HepG2 (cell line): ENCODE measurements at regions not wholly inside any gene's neighbourhood (a gene's known extent, or its start where the extent isn't known, plus 50 kb on each side); places are given as distances from the start of the nearest gene placed in this dataset.

Experiments
- ATAC-seq: fragments of 200-7000 bp; cut with Tn5 transposase; 3 replicates; pipeline ENCODE4 v1.9.1; 2020; ENCODE audit warnings: mild to moderate bottlenecking, moderate library complexity
- BruUV-seq: library from RNA; stranded (reverse); fragments of 400-500 nt; replicated peaks from 2 replicates; lab custom pipeline; 2021; lab: Mats Ljungman, UMichigan
- CTCF ChIA-PET: fragments of 300-600 bp; formaldehyde crosslinking; extraction: SDS; loops from one replicate; lab custom pipeline; 2021; ENCODE audit warnings: low total read pairs, inconsistent platforms, low intra/inter-chr PET ratio; lab: Yijun Ruan, JAX
- POLR2A ChIA-PET: fragments of 350-600 bp; sonication (Branson Sonifier 250); formaldehyde crosslinking; loops from one replicate; lab custom pipeline; 2020; ENCODE audit warnings: antibody characterized with exemption, inconsistent platforms; lab: Yijun Ruan, JAX
- DNase-seq: peaks from one replicate; pipeline ENCODE4 v3.0.0-alpha.2; 2015; ENCODE audit warnings: low spot score
- FAIRE-seq: peaks from 3 replicates; lab custom pipeline; 2011; peaks lifted over from hg19 to GRCh38; lab: Jason Lieb, UNC
- H2AFZ ChIP-seq: one replicate; pipeline ENCODE4 v1.6.1; 2011; ENCODE audit warnings: low read length, inconsistent platforms
- H3K27ac ChIP-seq: fragments of 300-600 bp; 3 replicates; pipeline ENCODE4 v1.8.0; 2011; ENCODE audit warnings: mixed run types, mild to moderate bottlenecking, mixed read lengths, low read length, inconsistent platforms; ENCODE audit not compliant: insufficient read depth; ENCODE audit errors: extremely low read length
- H3K27me3 ChIP-seq, 2 experiments: fragments of 200-600 bp in 1 of 2; 2 replicates in 1 of 2; 3 replicates in 1 of 2; pipeline versions ENCODE4 v1.6.0 to v1.8.0; 2011; ENCODE audit warnings: low read length in 2 of 2, mild to moderate bottlenecking in 2 of 2, moderate library complexity in 2 of 2, inconsistent platforms in 1 of 2; ENCODE audit not compliant: insufficient read depth in 2 of 2, control insufficient read depth in 1 of 2
- H3K36me3 ChIP-seq, 2 experiments: fragments of 200-600 bp in 1 of 2; replicated peaks in 1 of 2; 2 replicates in 1 of 2; 3 replicates in 1 of 2; pipeline versions ENCODE4 v1.5.1 to v1.8.0; 2011; ENCODE audit warnings: low read length in 2 of 2, inconsistent platforms in 1 of 2; ENCODE audit not compliant: insufficient read depth in 2 of 2, control insufficient read depth in 1 of 2
- H3K4me1 ChIP-seq: 2 replicates; pipeline ENCODE4 v1.5.1; 2012; ENCODE audit warnings: low read length, inconsistent platforms; ENCODE audit not compliant: insufficient read depth
- H3K4me2 ChIP-seq: 2 replicates; pipeline ENCODE4 v1.6.0; 2011; ENCODE audit warnings: low read depth, low read length, inconsistent platforms
- H3K4me3 ChIP-seq, 3 experiments: fragments of 200-600 bp in 1 of 3; sonication (generic), shearing (Covaris generic) in 1 of 3; replicated peaks in 1 of 3; 2 replicates each; pipeline ENCODE4 v1.5.1; 2011 to 2016; ENCODE audit warnings: low read length in 3 of 3, inconsistent platforms in 2 of 3, low read depth in 2 of 3, mild to moderate bottlenecking in 2 of 3, control low read depth in 1 of 3, mixed read lengths in 1 of 3; ENCODE audit not compliant: insufficient read depth in 1 of 3
- H3K79me2 ChIP-seq: one replicate; pipeline ENCODE4 v1.6.1; 2011; ENCODE audit warnings: low read length, inconsistent platforms; ENCODE audit not compliant: insufficient read depth
- H3K9ac ChIP-seq: 2 replicates; pipeline ENCODE4 v1.6.0; 2011; ENCODE audit warnings: mild to moderate bottlenecking, low read depth, low read length, inconsistent platforms; ENCODE audit not compliant: insufficient read depth
- H3K9me3 ChIP-seq: 2 replicates; pipeline ENCODE4 v1.5.1; 2012; ENCODE audit warnings: mild to moderate bottlenecking, low read length
- H4K20me1 ChIP-seq: 2 replicates; pipeline ENCODE4 v1.6.0; 2011; ENCODE audit warnings: inconsistent platforms, mild to moderate bottlenecking, low read length, moderate library complexity; ENCODE audit not compliant: insufficient read depth
- ELF1 ChIP-seq: sonication (generic); formaldehyde crosslinking; IDR thresholded peaks from 2 replicates; pipeline ENCODE4 v1.4.0; 2020; ENCODE audit warnings: missing genetic modification reagents
- FOXO1 ChIP-seq: sonication (generic); formaldehyde crosslinking; IDR thresholded peaks from 2 replicates; pipeline ENCODE4 v1.4.0; 2020; ENCODE audit warnings: missing genetic modification reagents
- GMEB1 ChIP-seq: sonication (generic); formaldehyde crosslinking; IDR thresholded peaks from 2 replicates; pipeline ENCODE4 v1.5.1; 2020; ENCODE audit warnings: missing genetic modification reagents, mild to moderate bottlenecking, borderline replicate concordance
- HNF4A ChIP-seq: sonication (generic); formaldehyde crosslinking; IDR thresholded peaks from 2 replicates; pipeline ENCODE4 v1.4.0; 2020; ENCODE audit warnings: missing genetic modification reagents
- KLF12 ChIP-seq: sonication (generic); formaldehyde crosslinking; IDR thresholded peaks from 2 replicates; pipeline ENCODE4 v1.4.0; 2020; ENCODE audit warnings: missing genetic modification reagents, borderline replicate concordance
- MAFG ChIP-seq: sonication (generic); formaldehyde crosslinking; IDR thresholded peaks from 2 replicates; pipeline ENCODE4 v1.5.1; 2020; ENCODE audit warnings: mild to moderate bottlenecking, missing genetic modification reagents
- NBN ChIP-seq: fragments of 450-650 bp; conservative IDR thresholded peaks from 2 replicates; pipeline ENCODE4 v1.6.1; 2017
- SALL1 ChIP-seq: sonication (generic); formaldehyde crosslinking; IDR thresholded peaks from 2 replicates; pipeline ENCODE4 v1.8.0; 2022; ENCODE audit warnings: mild to moderate bottlenecking, missing genetic modification reagents
- SIX4 ChIP-seq: sonication (generic); formaldehyde crosslinking; IDR thresholded peaks from 2 replicates; pipeline ENCODE4 v1.4.0; 2020; ENCODE audit warnings: missing genetic modification reagents
- STAG1 ChIP-seq: sonication (generic); formaldehyde crosslinking; IDR thresholded peaks from 2 replicates; pipeline ENCODE4 v1.4.0; 2020; ENCODE audit warnings: missing genetic modification reagents
- U2AF2 ChIP-seq: fragments of 200-400 bp; formaldehyde crosslinking; IDR thresholded peaks from 2 replicates; pipeline ENCODE4 v1.6.1; 2017; ENCODE audit warnings: low read depth, mild to moderate bottlenecking, low read length
- ZFYVE20 ChIP-seq: sonication (generic); formaldehyde crosslinking; IDR thresholded peaks from 2 replicates; pipeline ENCODE4 v1.8.0; 2023; ENCODE audit warnings: low read depth, mild to moderate bottlenecking, moderate library complexity, missing genetic modification reagents, borderline replicate concordance
- ZNF292 ChIP-seq: sonication (generic); formaldehyde crosslinking; IDR thresholded peaks from 2 replicates; pipeline ENCODE4 v1.8.1; 2022; ENCODE audit warnings: mild to moderate bottlenecking, low read depth, missing genetic modification reagents, borderline replicate concordance
- ZNF383 ChIP-seq: sonication (generic); formaldehyde crosslinking; IDR thresholded peaks from 2 replicates; pipeline ENCODE4 v1.4.0; 2020; ENCODE audit warnings: missing genetic modification reagents, mild to moderate bottlenecking, borderline replicate concordance
- ZNF660 ChIP-seq: sonication (generic); formaldehyde crosslinking; IDR thresholded peaks from 2 replicates; pipeline ENCODE4 v1.5.1; 2020; ENCODE audit warnings: mild to moderate bottlenecking, low read depth, missing genetic modification reagents, borderline replicate concordance
- ZNF772 ChIP-seq: sonication (generic); formaldehyde crosslinking; IDR thresholded peaks from 2 replicates; pipeline ENCODE4 v1.5.0; 2020; ENCODE audit warnings: mild to moderate bottlenecking, missing genetic modification reagents
- WGBS: methylation state at CpG from one replicate; pipeline ENCODE4 v1.1.6; 2017; ENCODE audit warnings: low lambda C conversion rate; 5-methylcytosine and 5-hydroxymethylcytosine counted together
- in situ Hi-C: cut with HindIII; loops from 2 replicates; pipeline ENCODE4 v1.10.0; 2017; ENCODE audit warnings: low pct_unique_long_range_greater_than_20kb; ENCODE audit not compliant: extremely low pct_ligation_motif_present
- intact Hi-C: fragments of 100-400 bp; cut with micrococcal nuclease; formaldehyde crosslinking; loops from one replicate; pipeline ENCODE4 v1.10.0; 2022; ENCODE audit not compliant: unreplicated experiment

- Histone ChIP-seq H3K4me1 (peaks cover 48% of the 10 kb centered on the region), H3K27me3 (no peaks in the 10 kb centered on the region), H3K36me3 (no peaks in the 10 kb centered on the region), H4K20me1 (no peaks in the 10 kb centered on the region), H3K27ac (no peak overlapping the region), H3K4me3 (no peak overlapping the region), H3K79me2 (no peaks in the 10 kb centered on the region), H3K9me3 (no peaks in the 10 kb centered on the region), H2AFZ (no peak overlapping the region), H3K4me2 (no peak overlapping the region), H3K9ac (no peak overlapping the region)
- TF ChIP-seq STAG1 (CRISPR knock-in tag) (peak; percentile 16; the same call in 1 of the 2 replicates), ZNF660 (CRISPR knock-in tag) (no peak)
- DNase-seq (no peak), ATAC-seq (no peak), FAIRE-seq (no peak)
- no TSS peak for BruUV-seq
- ChIA-PET CTCF (no interaction called here), POLR2A (no interaction called here)
- intact Hi-C loops: loop anchor here (5.0 kb wide), 1 partner anchor 47 kb away; no protein-coding TSS in a partner anchor
- in situ Hi-C loops: no loop called here
- WGBS: 77% methylated on average over 2 of the region's 2 CpGs
Measured at GRCh38 chr9:73034962-73035361, 82.1 kb upstream of the ALDH1A1 start.

GRCh38 chr9:73031350-73031749, 78.5 kb upstream of the ALDH1A1 start:
- intact Hi-C loops: no loop called here
- peak overlapping the region; percentile 25; the same call in 1 of the 2 replicates for H3K4me2 ChIP-seq
- H3K9me3 ChIP-seq: no peaks in the 10 kb centered on the region
- no TSS peak for BruUV-seq
- no peaks in the 10 kb centered on the region for H3K27me3 ChIP-seq
- CTCF ChIA-PET: no interaction called here
- H2AFZ ChIP-seq: no peak overlapping the region
- H3K27ac ChIP-seq: no peak overlapping the region
- in situ Hi-C loops: no loop called here
- FAIRE-seq (no peak), ATAC-seq (peak; percentile 49; the same call in 2 of the 3 replicates), DNase-seq (peak; percentile 50)
- no peaks in the 10 kb centered on the region for H3K36me3 ChIP-seq
- H4K20me1 ChIP-seq: no peaks in the 10 kb centered on the region
- WGBS: 27% methylated on average over 1 of the region's 1 CpG
- H3K4me1 ChIP-seq: peaks cover 19% of the 10 kb centered on the region
- H3K79me2 ChIP-seq: no peaks in the 10 kb centered on the region
- no peak overlapping the region for H3K4me3 ChIP-seq
- no peak overlapping the region for H3K9ac ChIP-seq
- POLR2A ChIA-PET: no interaction called here
- TF ChIP-seq ZNF383: no peak
- TF ChIP-seq ELF1 (CRISPR knock-in tag): no peak
- no peak for TF ChIP-seq SIX4 (CRISPR knock-in tag)
- TF ChIP-seq U2AF2: no peak
- TF ChIP-seq GMEB1: no peak
- TF ChIP-seq KLF12: no peak
- TF ChIP-seq NBN: no peak
- TF ChIP-seq HNF4A (CRISPR knock-in tag): peak; percentile 63
- TF ChIP-seq SALL1 (CRISPR knock-in tag): no peak
- TF ChIP-seq ZNF292: no peak
- TF ChIP-seq ZFYVE20: no peak
- no peak for TF ChIP-seq FOXO1 (CRISPR knock-in tag)
- no peak for TF ChIP-seq MAFG
- TF ChIP-seq ZNF772 (CRISPR knock-in tag): no peak
